SK-N-SH treated with all-trans-retinoic acid at 6 μM for 48 hours (cell line): ENCODE measurements at regions not wholly inside any gene's neighbourhood (a gene's known extent, or its start where the extent isn't known, plus 50 kb on each side); places are given as distances from the start of the nearest gene placed in this dataset.

ENCODE experiments used
- ATAC-seq: fragments of 200-7000 bp; cut with Tn5 transposase; 3 replicates; pipeline ENCODE4 v1.9.1; 2020; ENCODE audit warnings: mild to moderate bottlenecking, moderate library complexity
- ARNTL ChIP-seq: fragments of 450-650 bp; formaldehyde crosslinking; IDR thresholded peaks from 2 replicates; pipeline ENCODE4 v1.5.0; 2020; ENCODE audit warnings: low read depth, mild to moderate bottlenecking, moderate library complexity, borderline replicate concordance
- BACH2 ChIP-seq: fragments of 250-450 bp; sonication (Bioruptor Pico); IDR thresholded peaks from 2 replicates; pipeline ENCODE4 v1.9.0; 2021; ENCODE audit warnings: mild to moderate bottlenecking, borderline replicate concordance
- CREB5 ChIP-seq: fragments of 250-450 bp; sonication (Bioruptor Pico); IDR thresholded peaks from 2 replicates; pipeline ENCODE4 v1.5.1; 2020; ENCODE audit warnings: low read depth, mild to moderate bottlenecking, moderate library complexity
- CSDC2 ChIP-seq: fragments of 250-450 bp; sonication (Bioruptor Pico); IDR thresholded peaks from 2 replicates; pipeline ENCODE4 v1.5.0; 2020; ENCODE audit warnings: mild to moderate bottlenecking, moderate library complexity
- CSRNP3 ChIP-seq: fragments of 250-450 bp; sonication (Bioruptor Pico); IDR thresholded peaks from 2 replicates; pipeline ENCODE4 v1.5.1; 2021; ENCODE audit warnings: mild to moderate bottlenecking, moderate library complexity
- ESRRG ChIP-seq: fragments of 250-450 bp; sonication (Bioruptor Pico); IDR thresholded peaks from 2 replicates; pipeline ENCODE4 v1.6.1; 2021; ENCODE audit warnings: mild to moderate bottlenecking
- GLIS3 ChIP-seq: fragments of 250-450 bp; sonication (Bioruptor Pico); IDR thresholded peaks from 2 replicates; pipeline ENCODE4 v1.5.0; 2020; ENCODE audit warnings: mild to moderate bottlenecking, moderate library complexity
- ISL1 ChIP-seq: fragments of 250-450 bp; sonication (Bioruptor Pico); IDR thresholded peaks from 2 replicates; pipeline ENCODE4 v2.1.2; 2022; ENCODE audit warnings: mild to moderate bottlenecking, moderate library complexity
- OSR1 ChIP-seq: fragments of 250-450 bp; sonication (Bioruptor Pico); IDR thresholded peaks from 2 replicates; pipeline ENCODE4 v1.8.0; 2022; ENCODE audit warnings: moderate library complexity, mild to moderate bottlenecking, inconsistent platforms
- PATZ1 ChIP-seq: fragments of 250-450 bp; sonication (Bioruptor Pico); IDR thresholded peaks from 2 replicates; pipeline ENCODE4 v1.8.0; 2020; ENCODE audit warnings: mild to moderate bottlenecking, moderate library complexity, borderline replicate concordance
- POU6F1 ChIP-seq: fragments of 250-450 bp; sonication (Bioruptor Pico); IDR thresholded peaks from 2 replicates; pipeline ENCODE4 v1.8.0; 2021; ENCODE audit warnings: low read depth, mild to moderate bottlenecking, moderate library complexity, borderline replicate concordance
- PPARA ChIP-seq: fragments of 250-450 bp; sonication (Bioruptor Pico); IDR thresholded peaks from 2 replicates; pipeline ENCODE4 v1.5.0; 2020; ENCODE audit warnings: mild to moderate bottlenecking, borderline replicate concordance
- RARB ChIP-seq: fragments of 250-450 bp; sonication (Bioruptor Pico); IDR thresholded peaks from 2 replicates; pipeline ENCODE4 v1.8.0; 2021; ENCODE audit warnings: mild to moderate bottlenecking, moderate library complexity
- SNAI2 ChIP-seq: fragments of 250-450 bp; sonication (Bioruptor Pico); IDR thresholded peaks from 2 replicates; pipeline ENCODE4 v1.5.0; 2020; ENCODE audit warnings: mild to moderate bottlenecking, moderate library complexity
- TCF4 ChIP-seq: fragments of 250-450 bp; sonication (Bioruptor Pico); IDR thresholded peaks from 2 replicates; pipeline ENCODE4 v1.8.0; 2021; ENCODE audit warnings: mild to moderate bottlenecking, moderate library complexity, borderline replicate concordance
- TOX ChIP-seq: fragments of 250-450 bp; sonication (Bioruptor Pico); IDR thresholded peaks from 2 replicates; pipeline ENCODE4 v1.8.0; 2021; ENCODE audit warnings: mild to moderate bottlenecking, moderate library complexity, borderline replicate concordance
- TSHZ2 ChIP-seq: fragments of 250-450 bp; sonication (Bioruptor Pico); IDR thresholded peaks from 2 replicates; pipeline ENCODE4 v1.5.0; 2020; ENCODE audit warnings: mild to moderate bottlenecking, moderate library complexity
- ZC3H10 ChIP-seq: fragments of 250-450 bp; sonication (Bioruptor Pico); IDR thresholded peaks from 2 replicates; pipeline ENCODE4 v1.5.1; 2021; ENCODE audit warnings: mild to moderate bottlenecking, moderate library complexity
- ZFP3 ChIP-seq: fragments of 250-450 bp; sonication (Bioruptor Pico); IDR thresholded peaks from 2 replicates; pipeline ENCODE4 v1.5.0; 2020; ENCODE audit warnings: mild to moderate bottlenecking, moderate library complexity
- ZFP30 ChIP-seq: fragments of 450-650 bp; formaldehyde crosslinking; IDR thresholded peaks from 2 replicates; pipeline ENCODE4 v1.5.0; 2022; ENCODE audit warnings: mild to moderate bottlenecking, moderate library complexity
- ZNF565 ChIP-seq: fragments of 450-650 bp; formaldehyde crosslinking; conservative IDR thresholded peaks from 2 replicates; pipeline ENCODE4 v1.5.0; 2020; ENCODE audit warnings: low read depth, mild to moderate bottlenecking, moderate library complexity
- ZNF8 ChIP-seq: fragments of 450-650 bp; formaldehyde crosslinking; IDR thresholded peaks from 2 replicates; pipeline ENCODE4 v1.5.0; 2020; ENCODE audit warnings: mild to moderate bottlenecking, moderate library complexity

- TF ChIP-seq ZNF565 (CRISPR knock-in tag) (no peak), ARNTL (no peak), POU6F1 (no peak), TOX (no peak), GLIS3 (no peak), BACH2 (no peak), ZFP3 (no peak)
- TF ChIP-seq, all 23 proteins: peak for 0
- no peak for ATAC-seq
These were observed 211.6 kb upstream of the NECTIN3 start for GRCh38 chr3:110859993-110860392.

- ATAC-seq: no peak
These were observed 205.7 kb upstream of the NECTIN3 start for GRCh38 chr3:110865934-110866333.

GRCh38 chr3:110868106-110868505, 203.5 kb upstream of the NECTIN3 start:
- ATAC-seq: no peak
- TF ChIP-seq ISL1 (CRISPR knock-in tag) (peak; percentile 37; the same call in 1 of the 2 replicates), TCF4 (CRISPR knock-in tag) (peak; percentile 83; the same call in 1 of the 2 replicates), TSHZ2 (CRISPR knock-in tag) (peak; percentile 79), CREB5 (CRISPR knock-in tag) (no peak)

More at GRCh38 chr3:110865934-110866333, 205.7 kb upstream of the NECTIN3 start:
- no peak for TF ChIP-seq ISL1 (CRISPR knock-in tag)
- no peak for TF ChIP-seq BACH2
- TF ChIP-seq TOX: no peak
- TF ChIP-seq ZFP3: no peak
- TF ChIP-seq PPARA (CRISPR knock-in tag): no peak
- no peak for TF ChIP-seq OSR1
- TF ChIP-seq CSRNP3: no peak
- no peak for TF ChIP-seq TSHZ2 (CRISPR knock-in tag)
- no peak for TF ChIP-seq ZFP30 (CRISPR knock-in tag)
- no peak for TF ChIP-seq TCF4 (CRISPR knock-in tag)
- TF ChIP-seq ZC3H10 (CRISPR knock-in tag): no peak
- no peak for TF ChIP-seq ESRRG (CRISPR knock-in tag)
- no peak for TF ChIP-seq PATZ1
- no peak for TF ChIP-seq CSDC2 (CRISPR knock-in tag)
- no peak for TF ChIP-seq SNAI2 (CRISPR knock-in tag)
- no peak for TF ChIP-seq ZNF565 (CRISPR knock-in tag)
- TF ChIP-seq ZNF8: no peak
- no peak for TF ChIP-seq RARB (CRISPR knock-in tag)
- TF ChIP-seq ARNTL: no peak
- TF ChIP-seq, all 23 proteins: peak for 0
